ENCODE measurements at regions not wholly inside any gene's neighbourhood (a gene's known extent, or its start where the extent isn't known, plus 50 kb on each side); places are given as distances from the start of the nearest gene placed in this dataset.
A peak's percentile ranks its signal among the peaks of the same experiment; 100 is the strongest.

GRCh38 chr13:73251626-73252265, 192.9 kb downstream of the KLF5 start:
- Mint-ChIP-seq H3K27ac (no peak overlapping the region), H3K36me3 (ENCODE audit: low read depth) (no peaks in the 10 kb centered on the region)

DNA sequence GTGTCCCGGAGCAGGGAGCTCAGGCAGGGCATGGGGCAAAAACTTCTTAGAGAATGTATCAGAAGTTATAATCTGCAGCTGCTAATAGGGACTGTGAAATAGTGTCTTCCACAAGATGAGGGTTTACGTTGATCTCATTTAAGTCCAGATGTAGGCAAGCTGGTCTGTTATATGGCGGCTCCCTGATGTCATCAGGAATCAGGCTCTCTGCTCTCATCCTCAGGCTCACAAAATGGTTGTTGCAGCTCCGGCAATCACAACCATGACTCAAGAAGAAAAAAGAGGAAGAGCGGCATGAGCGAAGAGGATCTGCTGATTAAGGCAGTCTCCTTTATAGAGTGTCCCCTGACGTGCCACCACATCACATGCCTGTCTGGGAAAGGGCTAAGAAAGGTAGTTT, 191.3 kb downstream of the KLF5 start:
- no peaks in the 10 kb centered on the region for H3K36me3 Mint-ChIP-seq (ENCODE audit: low read depth)
- no peaks in the 10 kb centered on the region for H3K4me1 Mint-ChIP-seq (ENCODE audit: low read depth)
- peaks cover 21% of the 10 kb centered on the region for H3K27me3 Mint-ChIP-seq (ENCODE audit: low read depth)
- H3K4me3 Mint-ChIP-seq: no peak overlapping the region
- H3K27ac Mint-ChIP-seq: no peak overlapping the region
- no peaks in the 10 kb centered on the region for H3K9me3 Mint-ChIP-seq

More at GRCh38 chr13:73251626-73252265, 192.9 kb downstream of the KLF5 start:
- peaks cover 21% of the 10 kb centered on the region for H3K27me3 Mint-ChIP-seq (ENCODE audit: low read depth)
- no peaks in the 10 kb centered on the region for H3K9me3 Mint-ChIP-seq
- H3K4me3 Mint-ChIP-seq: no peak overlapping the region
- no peaks in the 10 kb centered on the region for H3K4me1 Mint-ChIP-seq (ENCODE audit: low read depth)

GRCh38 chr13:73248711-73249580, 190.1 kb downstream of the KLF5 start:
- peaks cover 21% of the 10 kb centered on the region for H3K27me3 Mint-ChIP-seq (ENCODE audit: low read depth)
- no peaks in the 10 kb centered on the region for H3K36me3 Mint-ChIP-seq (ENCODE audit: low read depth)
- H3K27ac Mint-ChIP-seq: no peak overlapping the region
- H3K4me1 Mint-ChIP-seq (ENCODE audit: low read depth): no peaks in the 10 kb centered on the region
- H3K4me3 Mint-ChIP-seq: no peak overlapping the region
- no peaks in the 10 kb centered on the region for H3K9me3 Mint-ChIP-seq

DNA sequence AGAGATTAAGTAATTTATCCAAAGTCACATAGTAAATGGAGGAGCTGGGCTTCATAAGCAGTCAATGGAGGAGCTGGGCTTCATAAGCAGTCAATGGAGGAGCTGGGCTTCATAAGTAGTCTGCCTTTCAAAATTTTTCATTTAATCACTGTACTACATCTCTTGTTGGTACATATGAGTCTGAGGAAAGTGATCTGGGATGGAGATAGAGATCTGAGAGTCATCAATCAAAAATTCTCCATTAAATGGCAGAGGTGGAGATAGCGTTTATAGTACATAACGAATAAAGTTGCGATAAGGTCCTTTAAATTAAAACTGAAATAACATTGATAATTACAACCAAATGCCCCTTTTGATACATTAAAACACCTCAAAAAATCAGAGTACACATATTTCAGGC, 189.3 kb downstream of the KLF5 start:
- Mint-ChIP-seq H3K36me3 (ENCODE audit: low read depth) (no peaks in the 10 kb centered on the region), H3K4me1 (ENCODE audit: low read depth) (no peaks in the 10 kb centered on the region), H3K27me3 (ENCODE audit: low read depth) (peaks cover 17% of the 10 kb centered on the region), H3K9me3 (no peaks in the 10 kb centered on the region), H3K27ac (no peak overlapping the region), H3K4me3 (no peak overlapping the region)

GRCh38 chr13:73245246-73245645, 186.4 kb downstream of the KLF5 start:
- Mint-ChIP-seq H3K27ac (no peak overlapping the region), H3K9me3 (no peaks in the 10 kb centered on the region), H3K36me3 (ENCODE audit: low read depth) (no peaks in the 10 kb centered on the region), H3K27me3 (ENCODE audit: low read depth) (peaks cover 11% of the 10 kb centered on the region), H3K4me1 (ENCODE audit: low read depth) (no peaks in the 10 kb centered on the region), H3K4me3 (no peak overlapping the region)

GRCh38 chr13:73244467-73244866, 185.7 kb downstream of the KLF5 start:
- H3K4me1 Mint-ChIP-seq (ENCODE audit: low read depth): no peaks in the 10 kb centered on the region
- no peak overlapping the region for H3K4me3 Mint-ChIP-seq
- no peaks in the 10 kb centered on the region for H3K36me3 Mint-ChIP-seq (ENCODE audit: low read depth)
- H3K27ac Mint-ChIP-seq: no peak overlapping the region
- no peaks in the 10 kb centered on the region for H3K9me3 Mint-ChIP-seq
- H3K27me3 Mint-ChIP-seq (ENCODE audit: low read depth): peaks cover 5% of the 10 kb centered on the region

DNA sequence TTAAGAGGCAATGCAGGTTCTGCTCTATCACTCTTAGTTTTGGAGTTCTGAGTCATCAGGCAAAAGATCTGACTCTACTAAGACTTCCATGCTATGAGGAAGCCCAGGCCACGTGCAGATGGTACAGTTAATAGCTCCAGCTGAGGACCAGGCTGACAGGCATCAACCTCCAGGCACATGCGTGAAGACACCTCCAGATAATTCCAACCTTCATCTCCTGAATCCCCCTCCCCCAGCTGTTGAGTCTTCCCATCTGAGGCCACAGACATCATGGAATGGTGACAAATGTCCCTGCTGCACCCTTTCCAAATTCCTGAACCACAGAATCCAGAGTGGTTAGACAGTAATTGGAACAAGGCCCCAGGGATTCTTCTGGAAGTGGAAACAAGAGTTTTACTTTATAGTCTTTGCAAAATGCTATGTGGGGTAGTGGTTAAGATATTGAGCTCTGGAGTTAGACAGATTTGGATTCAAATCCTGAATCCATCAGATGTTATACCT, 183.8 kb downstream of the KLF5 start:
- Mint-ChIP-seq H3K27ac (no peak overlapping the region), H3K9me3 (no peaks in the 10 kb centered on the region), H3K36me3 (ENCODE audit: low read depth) (no peaks in the 10 kb centered on the region), H3K27me3 (ENCODE audit: low read depth) (no peaks in the 10 kb centered on the region), H3K4me3 (no peak overlapping the region), H3K4me1 (ENCODE audit: low read depth) (no peaks in the 10 kb centered on the region)

- H3K27ac Mint-ChIP-seq: no peak overlapping the region
- no peaks in the 10 kb centered on the region for H3K27me3 Mint-ChIP-seq (ENCODE audit: low read depth)
- H3K36me3 Mint-ChIP-seq (ENCODE audit: low read depth): no peaks in the 10 kb centered on the region
- no peaks in the 10 kb centered on the region for H3K4me1 Mint-ChIP-seq (ENCODE audit: low read depth)
- no peak overlapping the region for H3K4me3 Mint-ChIP-seq
- no peaks in the 10 kb centered on the region for H3K9me3 Mint-ChIP-seq
These were observed 181.4 kb downstream of the KLF5 start for GRCh38 chr13:73240193-73240592.

DNA sequence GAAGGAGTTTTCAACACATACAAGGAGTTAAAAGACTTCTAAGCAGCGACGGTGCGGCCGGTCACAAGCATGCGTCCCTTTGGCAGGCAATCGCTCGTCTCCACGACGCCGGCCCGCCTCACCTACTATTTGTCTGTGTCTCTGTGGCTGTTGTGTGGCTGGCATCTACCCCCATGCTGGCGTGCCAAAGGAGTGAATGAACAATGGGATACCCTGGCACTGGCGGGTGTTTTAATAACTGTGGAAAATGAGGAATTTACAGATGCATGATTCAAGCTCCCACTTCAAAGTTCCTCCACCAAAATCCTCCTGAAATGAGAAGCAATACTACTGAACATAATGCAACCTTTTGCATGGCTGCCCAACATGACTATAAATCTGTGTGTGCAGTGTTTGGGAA, 176.6 kb downstream of the KLF5 start:
- peaks cover 8% of the 10 kb centered on the region for H3K4me1 Mint-ChIP-seq (ENCODE audit: low read depth)
- H3K27ac Mint-ChIP-seq: no peak overlapping the region
- no peaks in the 10 kb centered on the region for H3K36me3 Mint-ChIP-seq (ENCODE audit: low read depth)
- no peaks in the 10 kb centered on the region for H3K9me3 Mint-ChIP-seq
- H3K4me3 Mint-ChIP-seq: no peak overlapping the region
- H3K27me3 Mint-ChIP-seq (ENCODE audit: low read depth): peaks cover 10% of the 10 kb centered on the region

- Mint-ChIP-seq H3K9me3 (no peaks in the 10 kb centered on the region), H3K27ac (no peak overlapping the region), H3K4me3 (no peak overlapping the region), H3K27me3 (ENCODE audit: low read depth) (peaks cover 10% of the 10 kb centered on the region), H3K36me3 (ENCODE audit: low read depth) (no peaks in the 10 kb centered on the region), H3K4me1 (ENCODE audit: low read depth) (peaks cover 18% of the 10 kb centered on the region)
These were observed 172.7 kb downstream of the KLF5 start for GRCh38 chr13:73231471-73231870.

- no peak overlapping the region for H3K27ac Mint-ChIP-seq
- H3K4me1 Mint-ChIP-seq (ENCODE audit: low read depth): peaks cover 18% of the 10 kb centered on the region
These were observed 171.9 kb downstream of the KLF5 start for GRCh38 chr13:73230716-73231115.

DNA sequence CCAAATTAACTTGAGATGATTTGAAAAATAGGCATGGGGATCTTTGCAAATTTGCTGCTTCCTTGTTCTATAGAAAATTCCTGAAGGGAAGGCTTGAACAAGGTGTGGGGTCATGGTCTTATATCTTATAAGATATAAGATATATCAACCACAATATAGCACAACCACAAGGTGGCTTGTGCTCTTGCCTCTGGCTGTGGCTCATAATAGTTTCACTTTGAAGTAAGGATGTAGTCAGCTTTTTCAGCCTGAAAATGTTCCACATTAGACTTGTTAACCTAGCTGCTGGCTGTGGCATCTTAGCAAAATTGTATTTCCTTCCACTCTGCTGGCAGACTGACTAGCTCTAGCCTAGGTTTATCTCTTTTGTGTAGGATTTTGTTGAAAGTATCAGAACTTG, 169.7 kb downstream of the KLF5 start:
- no peaks in the 10 kb centered on the region for H3K27me3 Mint-ChIP-seq (ENCODE audit: low read depth)
- H3K4me1 Mint-ChIP-seq (ENCODE audit: low read depth): peaks cover 27% of the 10 kb centered on the region
- H3K27ac Mint-ChIP-seq: peak overlapping the region; percentile 31

More at GRCh38 chr13:73230716-73231115, 171.9 kb downstream of the KLF5 start:
- H3K27me3 Mint-ChIP-seq (ENCODE audit: low read depth): peaks cover 10% of the 10 kb centered on the region
- H3K36me3 Mint-ChIP-seq (ENCODE audit: low read depth): no peaks in the 10 kb centered on the region
- no peak overlapping the region for H3K4me3 Mint-ChIP-seq
- no peaks in the 10 kb centered on the region for H3K9me3 Mint-ChIP-seq

GRCh38 chr13:73225990-73226389, 167.2 kb downstream of the KLF5 start:
- Mint-ChIP-seq H3K4me3 (no peak overlapping the region), H3K27ac (no peak overlapping the region), H3K9me3 (no peaks in the 10 kb centered on the region), H3K36me3 (ENCODE audit: low read depth) (no peaks in the 10 kb centered on the region), H3K4me1 (ENCODE audit: low read depth) (peaks cover 27% of the 10 kb centered on the region), H3K27me3 (ENCODE audit: low read depth) (peaks cover 9% of the 10 kb centered on the region)

More for the DNA sequence above, 169.7 kb downstream of the KLF5 start:
- Mint-ChIP-seq H3K9me3 (no peaks in the 10 kb centered on the region), H3K4me3 (no peak overlapping the region), H3K36me3 (ENCODE audit: low read depth) (no peaks in the 10 kb centered on the region)

GRCh38 chr13:73224703-73225102, 165.9 kb downstream of the KLF5 start:
- Mint-ChIP-seq H3K4me1 (ENCODE audit: low read depth) (peaks cover 20% of the 10 kb centered on the region), H3K9me3 (no peaks in the 10 kb centered on the region), H3K4me3 (no peak overlapping the region), H3K27ac (no peak overlapping the region), H3K36me3 (ENCODE audit: low read depth) (no peaks in the 10 kb centered on the region), H3K27me3 (ENCODE audit: low read depth) (peaks cover 16% of the 10 kb centered on the region)

GRCh38 chr13:73223372-73223781, 164.6 kb downstream of the KLF5 start:
- Mint-ChIP-seq H3K4me1 (ENCODE audit: low read depth) (peaks cover 15% of the 10 kb centered on the region), H3K27ac (no peak overlapping the region)

More at GRCh38 chr13:73223372-73223781, 164.6 kb downstream of the KLF5 start:
- no peak overlapping the region for H3K4me3 Mint-ChIP-seq
- no peaks in the 10 kb centered on the region for H3K9me3 Mint-ChIP-seq
- peaks cover 22% of the 10 kb centered on the region for H3K27me3 Mint-ChIP-seq (ENCODE audit: low read depth)
- H3K36me3 Mint-ChIP-seq (ENCODE audit: low read depth): no peaks in the 10 kb centered on the region

Data from T-helper 1 cell treated with Interleukin-12 subunit alpha and Interleukin-12 subunit beta and Interleukin-4 antibody, amounts not matched to agents 30 μg/mL and 1 μg/mL, for 36 hours (primary cell).